SU-DHL-6 (cell line): ENCODE measurements at regions not wholly inside any gene's neighbourhood (a gene's known extent, or its start where the extent isn't known, plus 50 kb on each side); places are given as distances from the start of the nearest gene placed in this dataset.

Source experiments
- H2AFZ ChIP-seq: fragments of 200-600 bp; sonication (generic); 2 replicates; pipeline ENCODE4 v1.6.1; 2014; ENCODE audit warnings: low read depth, mild to moderate bottlenecking, moderate library complexity, mixed read lengths, antibody characterized with exemption, low read length; ENCODE audit not compliant: severe bottlenecking
- H3F3A ChIP-seq: fragments of 200-600 bp; shearing (Covaris generic); 2 replicates; pipeline ENCODE4 v1.6.0; 2016; ENCODE audit warnings: antibody characterized with exemption, mild to moderate bottlenecking; ENCODE audit not compliant: insufficient read depth
- H3K27ac ChIP-seq: fragments of 200-600 bp; sonication (generic); 2 replicates; pipeline ENCODE4 v1.5.1; 2016; ENCODE audit warnings: low read depth, mild to moderate bottlenecking, low read length, moderate library complexity, mixed read lengths
- H3K27me3 ChIP-seq: fragments of 200-600 bp; sonication (generic), shearing (Covaris generic); 2 replicates; pipeline ENCODE4 v1.6.0; 2014; ENCODE audit warnings: mild to moderate bottlenecking, low read length
- H3K36me3 ChIP-seq: fragments of 200-600 bp; sonication (generic); 2 replicates; pipeline ENCODE4 v1.6.1; 2014; ENCODE audit warnings: mild to moderate bottlenecking, low read length, mixed read lengths
- H3K4me2 ChIP-seq: fragments of 300-600, 200-600 bp; shearing (Covaris generic), sonication (generic); 2 replicates; pipeline ENCODE4 v1.6.0; 2014; ENCODE audit warnings: low read length, low read depth, mild to moderate bottlenecking; ENCODE audit not compliant: poor library complexity, severe bottlenecking
- H3K4me3 ChIP-seq: fragments of 200-600 bp; sonication (generic); 2 replicates; pipeline ENCODE4 v1.5.1; 2014; ENCODE audit warnings: antibody characterized with exemption, low read length, mild to moderate bottlenecking, mixed read lengths; ENCODE audit not compliant: insufficient read depth, poor library complexity, severe bottlenecking
- H3K79me2 ChIP-seq: fragments of 200-600 bp; sonication (generic); 2 replicates; pipeline ENCODE4 v1.6.1; 2014; ENCODE audit warnings: mild to moderate bottlenecking, low read length, moderate library complexity; ENCODE audit not compliant: insufficient read depth
- H3K9ac ChIP-seq: fragments of 200-600 bp; sonication (generic); 2 replicates; pipeline ENCODE4 v1.7.0; 2014; ENCODE audit warnings: mild to moderate bottlenecking, low read length
- H3K9me2 ChIP-seq: fragments of 200-600 bp; sonication (generic); replicated peaks from 2 replicates; pipeline ENCODE4 v1.6.1; 2014; ENCODE audit warnings: low read length; ENCODE audit not compliant: insufficient read depth
- H3K9me3 ChIP-seq: fragments of 200-600 bp; sonication (generic); 2 replicates; pipeline ENCODE4 v1.6.1; 2014; ENCODE audit warnings: low read length, mixed read lengths; ENCODE audit not compliant: insufficient read depth
- H4K20me1 ChIP-seq: fragments of 200-600 bp; sonication (generic); 2 replicates; pipeline ENCODE4 v1.6.1; 2014; ENCODE audit warnings: low read depth, mild to moderate bottlenecking, antibody characterized with exemption, low read length, moderate library complexity, mixed read lengths
- EZH2phosphoT487 ChIP-seq: fragments of 200-600 bp; sonication (generic), shearing (Covaris generic); conservative IDR thresholded peaks from 2 replicates; pipeline ENCODE4 v1.6.1; 2018; ENCODE audit warnings: mild to moderate bottlenecking, antibody characterized with exemption, low read length, moderate library complexity, mixed read lengths
- TF ChIP-seq, protein P1 (sequence below): fragments of 200-600 bp; sonication (generic); IDR thresholded peaks from one replicate; pipeline ENCODE4 v1.5.1; 2017; ENCODE audit warnings: antibody characterized with exemption, mild to moderate bottlenecking, low read length, moderate library complexity; ENCODE audit not compliant: insufficient read depth, poor library complexity, severe bottlenecking

DNA sequence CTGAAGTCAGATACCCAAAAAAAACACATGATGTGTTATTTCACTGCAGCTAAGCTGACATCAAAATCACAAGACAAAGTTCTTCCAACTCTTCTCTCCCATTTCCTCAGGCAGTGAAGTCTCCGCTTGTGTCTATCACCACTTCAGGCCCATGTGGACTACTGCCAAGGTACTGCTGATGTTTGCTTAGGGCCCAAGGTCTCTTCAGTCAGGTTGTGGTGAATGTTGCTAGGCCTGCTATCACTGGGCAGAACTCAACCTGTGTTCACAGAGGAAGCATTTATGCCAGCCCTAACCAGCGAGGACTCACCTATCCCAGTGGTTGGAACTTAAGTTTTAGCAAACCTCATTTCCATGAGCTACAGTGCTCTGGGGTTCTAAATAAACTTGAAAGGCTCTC is 156.5 kb upstream of the BRINP3 start:
- H2AFZ ChIP-seq, result no peak overlapping the region
- H3K4me3 ChIP-seq, result no peak overlapping the region
- H4K20me1 ChIP-seq, result no peaks in the 10 kb centered on the region
- no peak overlapping the region for H3K27ac ChIP-seq
- H3K9me3 ChIP-seq, result no peaks in the 10 kb centered on the region
- no peaks in the 10 kb centered on the region for H3K27me3 ChIP-seq
- H3K36me3 ChIP-seq, result no peaks in the 10 kb centered on the region
- no peak overlapping the region for H3K9ac ChIP-seq
- no peaks in the 10 kb centered on the region for H3K9me2 ChIP-seq
- H3K79me2 ChIP-seq, result no peaks in the 10 kb centered on the region
- H3F3A ChIP-seq, result no peaks in the 10 kb centered on the region
- TF ChIP-seq EZH2phosphoT487, result no peak
- TF ChIP-seq, protein P1, sequence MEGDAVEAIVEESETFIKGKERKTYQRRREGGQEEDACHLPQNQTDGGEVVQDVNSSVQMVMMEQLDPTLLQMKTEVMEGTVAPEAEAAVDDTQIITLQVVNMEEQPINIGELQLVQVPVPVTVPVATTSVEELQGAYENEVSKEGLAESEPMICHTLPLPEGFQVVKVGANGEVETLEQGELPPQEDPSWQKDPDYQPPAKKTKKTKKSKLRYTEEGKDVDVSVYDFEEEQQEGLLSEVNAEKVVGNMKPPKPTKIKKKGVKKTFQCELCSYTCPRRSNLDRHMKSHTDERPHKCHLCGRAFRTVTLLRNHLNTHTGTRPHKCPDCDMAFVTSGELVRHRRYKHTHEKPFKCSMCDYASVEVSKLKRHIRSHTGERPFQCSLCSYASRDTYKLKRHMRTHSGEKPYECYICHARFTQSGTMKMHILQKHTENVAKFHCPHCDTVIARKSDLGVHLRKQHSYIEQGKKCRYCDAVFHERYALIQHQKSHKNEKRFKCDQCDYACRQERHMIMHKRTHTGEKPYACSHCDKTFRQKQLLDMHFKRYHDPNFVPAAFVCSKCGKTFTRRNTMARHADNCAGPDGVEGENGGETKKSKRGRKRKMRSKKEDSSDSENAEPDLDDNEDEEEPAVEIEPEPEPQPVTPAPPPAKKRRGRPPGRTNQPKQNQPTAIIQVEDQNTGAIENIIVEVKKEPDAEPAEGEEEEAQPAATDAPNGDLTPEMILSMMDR, result no peak
- no peak overlapping the region for H3K4me2 ChIP-seq

DNA sequence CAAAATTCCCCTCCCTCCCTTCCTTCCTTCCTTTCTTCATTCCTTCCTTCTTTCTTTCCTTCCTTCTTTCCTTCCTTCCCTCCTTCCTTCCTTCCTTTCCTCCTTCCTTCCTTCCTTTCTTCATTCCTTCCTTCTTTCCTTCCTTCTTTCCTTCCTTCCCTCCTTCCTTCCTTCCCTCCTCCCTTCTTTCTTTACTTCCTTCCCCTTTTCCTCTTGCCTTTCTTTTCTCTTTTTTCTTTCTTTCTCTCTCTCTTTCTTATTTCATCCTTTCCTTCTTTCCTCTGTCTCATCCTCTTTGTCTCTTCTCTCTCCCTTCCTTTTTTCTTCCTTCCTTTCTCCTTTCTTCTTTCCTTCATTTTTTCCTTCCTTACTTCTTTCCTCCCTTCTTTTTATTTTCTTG is 171.9 kb upstream of the BRINP3 start:
- Histone ChIP-seq H3K9me3 (peaks cover 9% of the 10 kb centered on the region; the same call in 1 of the 2 replicates), H3K4me3 (no peak overlapping the region), H3K9ac (no peak overlapping the region), H3F3A (no peaks in the 10 kb centered on the region), H4K20me1 (no peaks in the 10 kb centered on the region), H3K4me2 (no peak overlapping the region), H3K27me3 (no peaks in the 10 kb centered on the region), H3K9me2 (no peaks in the 10 kb centered on the region), H3K36me3 (no peaks in the 10 kb centered on the region), H3K27ac (no peak overlapping the region), H3K79me2 (no peaks in the 10 kb centered on the region), H2AFZ (no peak overlapping the region)
- TF ChIP-seq, protein P1, result no peak
- TF ChIP-seq EZH2phosphoT487, result no peak

DNA sequence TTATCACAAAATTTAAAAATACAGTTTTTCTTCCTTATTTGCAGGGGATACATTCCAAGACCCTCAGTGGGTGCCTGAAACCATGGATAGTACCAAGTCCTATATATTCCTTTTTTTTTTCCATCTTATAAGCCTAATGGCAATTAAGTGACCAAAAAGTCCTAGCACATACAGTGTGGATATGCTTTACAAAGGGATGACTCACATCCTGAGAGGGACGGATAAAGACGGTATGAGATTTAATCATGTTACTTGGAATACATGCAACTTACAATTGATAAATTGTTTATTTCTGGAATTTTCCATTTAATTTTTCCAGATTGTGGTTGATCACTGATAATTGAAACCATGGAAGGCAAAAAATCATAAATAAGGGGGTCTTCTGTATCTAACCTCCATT is 181.2 kb upstream of the BRINP3 start:
- no peaks in the 10 kb centered on the region for H3K9me3 ChIP-seq
- TF ChIP-seq EZH2phosphoT487, result no peak
- TF ChIP-seq, protein P1, result no peak
- H3K4me3 ChIP-seq, result no peak overlapping the region
- H3K27me3 ChIP-seq, result no peaks in the 10 kb centered on the region
- H3F3A ChIP-seq, result no peaks in the 10 kb centered on the region
- H3K9ac ChIP-seq, result no peak overlapping the region
- H3K79me2 ChIP-seq, result no peaks in the 10 kb centered on the region
- H2AFZ ChIP-seq, result no peak overlapping the region
- H3K4me2 ChIP-seq, result no peak overlapping the region
- no peaks in the 10 kb centered on the region for H3K36me3 ChIP-seq
- H3K9me2 ChIP-seq, result no peaks in the 10 kb centered on the region
- H3K27ac ChIP-seq, result no peak overlapping the region
- no peaks in the 10 kb centered on the region for H4K20me1 ChIP-seq
